VCaP (cell line): ENCODE measurements at regions not wholly inside any gene's neighbourhood (a gene's known extent, or its start where the extent isn't known, plus 50 kb on each side); places are given as distances from the start of the nearest gene placed in this dataset.

Experiments used
- H3K27ac ChIP-seq: fragments of 450-650 bp; 2 replicates; pipeline ENCODE4 v1.5.1; 2017
- TF ChIP-seq, protein P1 (sequence below): fragments of 450-650 bp; conservative IDR thresholded peaks from 2 replicates; pipeline ENCODE4 v1.5.1; 2017; ENCODE audit warnings: mild to moderate bottlenecking, moderate library complexity

DNA sequence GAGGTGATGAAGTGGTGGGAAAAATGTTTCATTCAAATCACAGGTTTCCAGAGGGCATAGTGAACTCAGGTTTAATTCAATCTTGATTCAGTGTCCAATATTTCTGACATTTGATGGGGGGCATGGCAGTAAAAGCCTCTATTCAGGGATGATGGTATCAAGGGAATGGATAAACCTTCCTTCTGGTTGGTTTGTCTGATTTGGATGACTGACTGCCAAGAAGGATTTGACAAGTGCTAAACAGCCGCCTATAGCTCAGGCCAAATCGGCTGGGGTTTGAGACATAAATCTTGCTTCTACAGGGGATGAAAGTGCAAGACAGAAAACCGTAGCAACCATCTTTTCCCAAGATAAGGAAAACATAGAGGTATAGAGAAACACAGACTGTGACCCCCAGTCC, 121.8 kb upstream of the C11orf87 start:
- no peak overlapping the region for H3K27ac ChIP-seq
- TF ChIP-seq, protein P1, sequence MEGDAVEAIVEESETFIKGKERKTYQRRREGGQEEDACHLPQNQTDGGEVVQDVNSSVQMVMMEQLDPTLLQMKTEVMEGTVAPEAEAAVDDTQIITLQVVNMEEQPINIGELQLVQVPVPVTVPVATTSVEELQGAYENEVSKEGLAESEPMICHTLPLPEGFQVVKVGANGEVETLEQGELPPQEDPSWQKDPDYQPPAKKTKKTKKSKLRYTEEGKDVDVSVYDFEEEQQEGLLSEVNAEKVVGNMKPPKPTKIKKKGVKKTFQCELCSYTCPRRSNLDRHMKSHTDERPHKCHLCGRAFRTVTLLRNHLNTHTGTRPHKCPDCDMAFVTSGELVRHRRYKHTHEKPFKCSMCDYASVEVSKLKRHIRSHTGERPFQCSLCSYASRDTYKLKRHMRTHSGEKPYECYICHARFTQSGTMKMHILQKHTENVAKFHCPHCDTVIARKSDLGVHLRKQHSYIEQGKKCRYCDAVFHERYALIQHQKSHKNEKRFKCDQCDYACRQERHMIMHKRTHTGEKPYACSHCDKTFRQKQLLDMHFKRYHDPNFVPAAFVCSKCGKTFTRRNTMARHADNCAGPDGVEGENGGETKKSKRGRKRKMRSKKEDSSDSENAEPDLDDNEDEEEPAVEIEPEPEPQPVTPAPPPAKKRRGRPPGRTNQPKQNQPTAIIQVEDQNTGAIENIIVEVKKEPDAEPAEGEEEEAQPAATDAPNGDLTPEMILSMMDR: no peak

DNA sequence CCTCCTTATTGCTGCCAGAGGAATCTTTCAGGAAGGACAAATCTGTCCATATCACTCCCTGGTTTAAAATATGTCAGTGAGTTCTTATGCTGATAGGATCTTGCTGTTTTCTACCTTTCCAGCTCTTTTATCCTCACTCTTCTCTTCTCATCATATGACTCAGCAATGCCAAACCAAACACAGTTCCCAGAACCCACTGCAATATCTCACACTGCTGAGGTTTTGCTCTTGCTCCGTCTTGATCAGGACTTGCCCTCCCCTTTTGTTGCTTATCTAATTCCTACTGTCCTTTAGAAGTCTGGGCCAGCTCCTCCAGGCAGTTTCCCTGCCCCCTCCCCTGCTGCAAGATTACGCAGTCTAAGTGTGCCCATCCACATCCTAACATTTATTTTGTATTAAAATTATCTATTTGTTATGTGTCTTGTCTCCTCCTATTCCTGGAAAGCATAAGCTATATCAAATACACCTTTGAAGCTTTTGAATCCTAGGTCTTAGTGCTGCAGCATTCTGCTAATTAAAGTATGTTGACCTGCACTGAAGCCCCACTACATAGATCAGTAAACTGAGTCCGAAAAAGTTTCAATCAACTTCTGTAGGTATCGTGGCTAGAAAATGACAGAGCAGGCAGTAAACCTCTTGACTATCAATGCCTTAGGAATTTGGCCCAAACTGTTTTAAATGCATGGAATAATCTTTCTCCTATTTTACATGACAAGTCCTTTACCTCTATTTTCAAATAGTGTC, 119.2 kb upstream of the C11orf87 start:
- H3K27ac ChIP-seq: no peak overlapping the region
- TF ChIP-seq, protein P1: no peak

DNA sequence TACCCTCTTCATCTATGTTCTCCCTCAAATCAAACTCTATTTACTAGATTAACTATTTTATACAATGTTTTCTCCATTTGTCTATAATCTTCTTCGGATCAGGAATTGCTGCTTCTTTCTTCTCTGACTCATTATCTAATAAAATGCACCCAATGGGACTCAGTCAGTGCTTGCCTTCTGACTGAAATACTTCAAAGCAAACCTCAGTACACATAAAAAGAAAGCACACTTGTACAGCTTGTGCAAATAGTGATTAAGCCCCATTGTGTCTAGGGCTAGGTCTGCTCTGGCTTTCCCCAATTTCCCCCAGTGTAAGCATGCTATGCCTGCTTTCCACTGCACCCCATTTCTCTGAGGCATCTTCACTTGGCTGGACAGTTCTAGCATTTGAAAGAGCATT, 118.6 kb upstream of the C11orf87 start:
- no peak overlapping the region for H3K27ac ChIP-seq
- TF ChIP-seq, protein P1: no peak

DNA sequence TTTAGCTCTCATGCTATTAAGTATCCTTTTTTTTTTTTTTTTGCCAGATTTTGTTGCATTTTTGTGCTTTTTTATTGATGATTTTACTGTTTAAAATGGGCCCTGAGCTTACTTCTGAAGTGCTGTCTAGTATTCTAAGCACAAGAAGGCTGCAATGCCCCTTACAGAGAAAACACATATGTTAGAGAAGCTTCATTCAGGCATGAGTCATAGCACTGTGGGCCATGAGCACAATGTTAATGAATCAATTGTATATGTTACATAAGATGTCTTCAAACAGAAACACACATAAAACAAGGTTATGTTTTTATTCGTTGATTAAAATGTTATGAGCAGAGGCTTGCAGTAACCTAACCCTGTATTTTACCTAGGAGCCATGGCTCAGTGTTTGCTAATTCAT, 117.8 kb upstream of the C11orf87 start:
- H3K27ac ChIP-seq: no peak overlapping the region
- TF ChIP-seq, protein P1: no peak

DNA sequence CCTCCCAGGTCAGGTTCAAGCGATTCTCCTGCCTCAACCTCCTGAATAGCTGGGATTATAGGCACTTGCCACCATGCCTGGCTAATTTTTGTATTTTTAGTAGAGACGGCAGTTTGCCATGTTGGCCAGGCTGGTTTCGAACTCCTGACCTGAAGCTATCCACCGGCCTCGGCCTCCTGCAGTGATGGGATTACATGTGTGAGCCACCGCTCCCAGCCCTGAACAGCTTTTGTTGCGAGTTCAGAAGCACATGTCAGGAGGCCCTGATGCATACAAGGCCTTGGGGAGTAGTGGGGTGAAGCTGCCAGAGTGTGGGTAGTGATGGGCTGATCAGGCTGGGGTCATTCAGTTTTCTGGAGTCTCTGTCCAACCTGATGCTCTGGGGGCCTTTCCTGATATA, 117.0 kb upstream of the C11orf87 start:
- TF ChIP-seq, protein P1: no peak
- H3K27ac ChIP-seq: no peak overlapping the region

DNA sequence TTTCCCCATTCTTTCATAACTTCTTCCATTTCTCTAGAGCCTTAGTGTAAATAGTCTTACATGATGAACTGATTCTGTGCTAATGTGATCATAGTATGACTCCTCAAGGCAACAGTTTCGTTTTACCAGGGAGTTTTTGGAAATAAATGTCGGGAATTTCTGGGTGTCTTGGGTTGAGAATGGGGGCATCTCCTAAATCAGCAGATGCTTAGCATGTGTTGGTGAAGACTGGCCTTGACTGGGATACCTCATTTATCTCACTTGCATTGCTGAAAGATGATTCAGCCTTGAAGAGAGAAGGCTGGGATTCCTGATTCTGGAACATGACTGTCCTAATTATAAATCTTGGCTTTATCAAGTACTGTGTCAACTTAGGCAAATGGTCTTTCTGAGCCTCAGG, 115.7 kb upstream of the C11orf87 start:
- no peak overlapping the region for H3K27ac ChIP-seq
- TF ChIP-seq, protein P1: no peak

DNA sequence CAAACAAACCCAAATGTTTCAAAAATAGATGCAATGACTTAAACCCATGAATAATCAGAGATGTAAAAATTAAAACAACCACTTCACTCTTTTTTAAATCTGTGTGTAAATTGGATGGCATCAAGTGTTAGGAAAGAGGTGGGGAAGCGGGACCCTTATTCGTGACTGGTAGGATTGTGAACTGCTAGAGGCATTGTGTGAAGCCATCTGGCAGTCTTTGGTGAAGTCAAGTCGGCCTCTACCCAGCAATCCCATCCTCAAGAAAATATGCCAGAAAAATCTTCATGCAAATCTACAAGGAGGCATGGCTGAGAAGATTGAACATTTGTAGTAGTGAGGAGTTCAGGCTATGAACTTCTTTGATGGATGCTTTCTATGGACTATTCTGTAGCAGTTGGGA, 114.6 kb upstream of the C11orf87 start:
- TF ChIP-seq, protein P1: no peak
- H3K27ac ChIP-seq: no peak overlapping the region
